Transverse colon (tissue), 4 donors: ENCODE measurements at regions not wholly inside any gene's neighbourhood (a gene's known extent, or its start where the extent isn't known, plus 50 kb on each side); places are given as distances from the start of the nearest gene placed in this dataset.

ENCODE experiments used
- DNase-seq: peaks from one replicate; pipeline ENCODE4 v3.0.0-alpha.2; 2019
- H3K27ac ChIP-seq, 4 donors: fragments of 200-600 bp; sonication (generic); 2 replicates each; pipeline ENCODE4 v1.5.1; 2016 to 2018; ENCODE audit warnings: inconsistent platforms in 4 of 4
- H3K27me3 ChIP-seq: fragments of 200-600 bp; sonication (generic); 2 replicates; pipeline ENCODE4 v1.5.1; 2017; ENCODE audit warnings: inconsistent platforms
- H3K36me3 ChIP-seq, 4 donors: fragments of 200-600 bp; sonication (generic); 2 replicates each; pipeline ENCODE4 v1.5.1; 2017 to 2019; ENCODE audit warnings: inconsistent platforms in 4 of 4
- H3K4me1 ChIP-seq, 4 donors: fragments of 200-600 bp; sonication (generic); 2 replicates each; pipeline ENCODE4 v1.5.1; 2017 to 2020; ENCODE audit warnings: inconsistent platforms in 4 of 4
- H3K4me3 ChIP-seq, 4 donors: fragments of 200-600 bp; sonication (generic); 1 replicate in 1 of 4; 2 replicates in 3 of 4; pipeline versions ENCODE4 v1.5.1 to v1.6.1; 2017 to 2019; ENCODE audit warnings: inconsistent platforms in 4 of 4
- H3K9me3 ChIP-seq, 2 donors: fragments of 200-600 bp; sonication (generic); 2 replicates each; pipeline ENCODE4 v1.5.1; 2017 to 2019; ENCODE audit warnings: inconsistent platforms in 2 of 2
- CTCF ChIP-seq, 5 experiments: fragments of 200-600 bp in 3 of 5; fragments of 450-650 bp in 2 of 5; sonication (generic) in 3 of 5; IDR thresholded peaks; 1 replicate in 2 of 5; 2 replicates in 3 of 5; pipeline ENCODE4 v1.5.1; 2016 to 2017; ENCODE audit warnings: antibody characterized with exemption in 5 of 5, inconsistent platforms in 3 of 5, mild to moderate bottlenecking in 2 of 5, moderate library complexity in 1 of 5
- EP300 ChIP-seq: sonication (generic); formaldehyde crosslinking; IDR thresholded peaks from one replicate; pipeline ENCODE4 v1.6.1; 2017; ENCODE audit warnings: antibody characterized with exemption, low read depth
- POLR2A ChIP-seq: fragments of 450-650 bp; IDR thresholded peaks from one replicate; pipeline ENCODE4 v1.6.1; 2016; ENCODE audit warnings: antibody characterized with exemption, mild to moderate bottlenecking, moderate library complexity
- POLR2AphosphoS5 ChIP-seq, 3 donors: sonication (generic); formaldehyde crosslinking; IDR thresholded peaks; one replicate each; pipeline ENCODE4 v1.6.1; 2016; ENCODE audit warnings: antibody characterized with exemption in 3 of 3
- WGBS, 2 donors: methylation state at CpG; one replicate each; pipeline ENCODE4 v1.1.5; 2018; ENCODE audit warnings: low coverage in 1 of 2; 5-methylcytosine and 5-hydroxymethylcytosine counted together
- in situ Hi-C, 4 donors: fragments of 200-750 bp; cut with MboI; loops; one replicate each; pipeline versions ENCODE4 v1.15.0 to v1.15.1; 2017; ENCODE audit warnings: low sequenced_read_pairs in 3 of 4, low pct_ligation_motif_present in 1 of 4, low pct_unique_long_range_greater_than_20kb in 1 of 4
- intact Hi-C: fragments of 100-400 bp; cut with DNase I; formaldehyde crosslinking; loops from one replicate; pipeline ENCODE4 v1.15.1; 2023; ENCODE audit warnings: low total_unique reads

GRCh38 chr14:66109426-66109825 is 376.7 kb upstream of the CCDC196 start:
- DNase-seq: no peak
- no peaks in the 10 kb centered on the region for H3K36me3 ChIP-seq
- no peak overlapping the region for H3K27ac ChIP-seq
- intact Hi-C loops (no loop called here), in situ Hi-C loops (no loop called here)
- H3K9me3 ChIP-seq: no peaks in the 10 kb centered on the region
- H3K27me3 ChIP-seq: no peaks in the 10 kb centered on the region
- no peak for TF ChIP-seq CTCF (IDR thresholded peaks at IDR 0.05)
- TF ChIP-seq EP300: no peak
- TF ChIP-seq POLR2AphosphoS5 (IDR thresholded peaks at IDR 0.05): no peak
- TF ChIP-seq POLR2A: no peak
- H3K4me3 ChIP-seq: no peak overlapping the region
- H3K4me1 ChIP-seq: no peaks in the 10 kb centered on the region
- WGBS, 2 donors: 80% methylated on average over 1 of the region's 1 CpG; no CpG with 5 or more reads in 1 of the 2 donors

GRCh38 chr14:66111891-66112290 is 374.3 kb upstream of the CCDC196 start:
- intact Hi-C loops: no loop called here
- Histone ChIP-seq H3K27me3 (no peaks in the 10 kb centered on the region), H3K9me3 (no peaks in the 10 kb centered on the region), H3K4me3 (no peak overlapping the region), H3K27ac (no peak overlapping the region), H3K4me1 (no peaks in the 10 kb centered on the region), H3K36me3 (no peaks in the 10 kb centered on the region)
- in situ Hi-C loops: no loop called here
- no peak for DNase-seq
- no peak for TF ChIP-seq POLR2AphosphoS5 (IDR thresholded peaks at IDR 0.05)
- no peak for TF ChIP-seq POLR2A
- no peak for TF ChIP-seq CTCF (IDR thresholded peaks at IDR 0.05)
- no peak for TF ChIP-seq EP300
- WGBS, 2 donors: 84 to 86% methylated on average over 2 to 6 of the region's 6 CpGs

GRCh38 chr14:66114071-66114470 is 372.1 kb upstream of the CCDC196 start:
- TF ChIP-seq POLR2AphosphoS5 (IDR thresholded peaks at IDR 0.05) (no peak), POLR2A (no peak), EP300 (no peak), CTCF (IDR thresholded peaks at IDR 0.05) (no peak)
- Histone ChIP-seq H3K9me3 (no peaks in the 10 kb centered on the region), H3K4me1 (no peaks in the 10 kb centered on the region), H3K36me3 (no peaks in the 10 kb centered on the region), H3K27me3 (no peaks in the 10 kb centered on the region), H3K4me3 (no peak overlapping the region), H3K27ac (no peak overlapping the region)
- intact Hi-C loops: no loop called here
- WGBS, 2 donors: 76% methylated on average over 3 of the region's 3 CpGs; no CpG with 5 or more reads in 1 of the 2 donors
- DNase-seq: no peak
- in situ Hi-C loops: no loop called here

GRCh38 chr14:66115740-66116502 is 370.2 kb upstream of the CCDC196 start:
- Histone ChIP-seq H3K9me3 (no peaks in the 10 kb centered on the region), H3K27me3 (no peaks in the 10 kb centered on the region), H3K4me1 (no peaks in the 10 kb centered on the region), H3K27ac (no peak overlapping the region), H3K4me3 (no peak overlapping the region), H3K36me3 (no peaks in the 10 kb centered on the region)
- TF ChIP-seq CTCF (IDR thresholded peaks at IDR 0.05) (no peak), POLR2AphosphoS5 (IDR thresholded peaks at IDR 0.05) (no peak), POLR2A (no peak)
- no peak for DNase-seq
- in situ Hi-C loops: no loop called here
- 77 to 90% methylated on average over 3 to 8 of the region's 8 CpGs for WGBS, 2 donors
- intact Hi-C loops: no loop called here
